GM12878 (cell line): ENCODE measurements at regions not wholly inside any gene's neighbourhood (a gene's known extent, or its start where the extent isn't known, plus 50 kb on each side); places are given as distances from the start of the nearest gene placed in this dataset.

Source experiments
- ATAC-seq: fragments of 200-7000 bp; cut with Tn5 transposase; 3 replicates; pipeline ENCODE4 v1.9.1; 2020; ENCODE audit warnings: mild to moderate bottlenecking, moderate library complexity
- BruUV-seq: library from RNA; stranded (reverse); fragments of 400-500 nt; replicated peaks from 2 replicates; lab custom pipeline; 2021; lab: Mats Ljungman, UMichigan
- CTCF ChIA-PET: fragments of 300-600 bp; sonication (Branson Sonifier 250); formaldehyde crosslinking; extraction: SDS; loops from one replicate; lab custom pipeline; 2021; ENCODE audit warnings: inconsistent platforms; lab: Yijun Ruan, JAX
- POLR2A ChIA-PET: fragments of 350-600 bp; formaldehyde crosslinking; extraction: SDS; loops from one replicate; lab custom pipeline; 2021; ENCODE audit warnings: inconsistent platforms; lab: Charles Lee
- RAD21 ChIA-PET: fragments of 300-600 bp; sonication (Branson Sonifier 250); formaldehyde crosslinking; loops from one replicate; lab custom pipeline; 2023; ENCODE audit warnings: antibody characterized with exemption; ENCODE audit not compliant: unreplicated experiment; lab: Charles Lee
- SMC1A ChIA-PET: fragments of 300-600 bp; sonication (Branson Sonifier 250); formaldehyde crosslinking; loops from one replicate; lab custom pipeline; 2023; ENCODE audit not compliant: unreplicated experiment, uncharacterized antibody; lab: Charles Lee
- DNase-seq: peaks from one replicate; pipeline ENCODE4 v3.0.0-alpha.2; 2011; ENCODE audit warnings: low read depth, low spot score
- FAIRE-seq: peaks from 3 replicates; lab custom pipeline; 2011; peaks lifted over from hg19 to GRCh38; lab: Jason Lieb, UNC
- H2AFZ ChIP-seq: 2 replicates; pipeline ENCODE4 v1.6.0; 2011; ENCODE audit warnings: low read depth, low read length, control low read depth; ENCODE audit not compliant: control insufficient read depth
- H3K27ac ChIP-seq: 2 replicates; pipeline ENCODE4 v1.5.1; 2011; ENCODE audit warnings: control low read depth; ENCODE audit not compliant: control insufficient read depth, insufficient read depth
- H3K27me3 ChIP-seq, 2 experiments: replicated peaks in 1 of 2; 2 replicates each; pipeline versions ENCODE4 v1.6.0 to v1.6.1; 2011; ENCODE audit warnings: low read length in 1 of 2; ENCODE audit not compliant: control insufficient read depth in 2 of 2, insufficient read depth in 2 of 2
- H3K36me3 ChIP-seq, 2 experiments: 2 replicates each; pipeline ENCODE4 v1.5.1; 2011; ENCODE audit warnings: low read length in 1 of 2; ENCODE audit not compliant: control insufficient read depth in 2 of 2, insufficient read depth in 2 of 2
- H3K4me1 ChIP-seq: 2 replicates; pipeline ENCODE4 v1.6.1; 2011; ENCODE audit warnings: mild to moderate bottlenecking, low read length, moderate library complexity, mixed read lengths; ENCODE audit not compliant: control insufficient read depth, insufficient read depth
- H3K4me2 ChIP-seq: 2 replicates; pipeline ENCODE4 v1.6.0; 2011; ENCODE audit warnings: control low read depth; ENCODE audit not compliant: control insufficient read depth, insufficient read depth
- H3K4me3 ChIP-seq: fragments of 200-600 bp; sonication (generic); 2 replicates; pipeline ENCODE4 v1.5.1; 2016
- H3K79me2 ChIP-seq: 2 replicates; pipeline ENCODE4 v1.6.0; 2011; ENCODE audit warnings: low read length; ENCODE audit not compliant: control insufficient read depth, insufficient read depth
- H3K9ac ChIP-seq: 2 replicates; pipeline ENCODE4 v1.8.0; 2011; ENCODE audit warnings: low read length, control low read depth, mixed read lengths; ENCODE audit not compliant: control insufficient read depth, insufficient read depth
- H3K9me3 ChIP-seq: replicated peaks from 3 replicates; pipeline ENCODE4 v1.5.1; 2011; ENCODE audit warnings: mild to moderate bottlenecking, low read length; ENCODE audit not compliant: control insufficient read depth, insufficient read depth
- H4K20me1 ChIP-seq: 2 replicates; pipeline ENCODE4 v1.6.0; 2011; ENCODE audit not compliant: control insufficient read depth, insufficient read depth
- CEBPZ ChIP-seq: fragments of 150-350 bp; IDR thresholded peaks from 2 replicates; pipeline ENCODE4 v1.6.1; 2016; ENCODE audit warnings: low read depth, low read length
- EZH2 ChIP-seq: IDR thresholded peaks from 2 replicates; pipeline ENCODE4 v1.6.1; 2012; ENCODE audit warnings: low read depth, mild to moderate bottlenecking, control low read depth, inconsistent platforms, low read length, borderline replicate concordance; ENCODE audit not compliant: control insufficient read depth
- GABPA ChIP-seq: IDR thresholded peaks from 2 replicates; pipeline ENCODE4 v1.6.1; 2014; ENCODE audit warnings: antibody characterized with exemption, low read depth, mild to moderate bottlenecking, inconsistent platforms
- HDAC2 ChIP-seq: fragments of 200-600 bp; sonication (generic); IDR thresholded peaks from 2 replicates; pipeline ENCODE4 v1.6.1; 2017
- MTA2 ChIP-seq: fragments of 450-650 bp; IDR thresholded peaks from 2 replicates; pipeline ENCODE4 v1.6.1; 2016; ENCODE audit warnings: low read depth, mild to moderate bottlenecking, moderate library complexity
- NR2F1 ChIP-seq: fragments of 450-650 bp; conservative IDR thresholded peaks from 2 replicates; pipeline ENCODE4 v1.6.1; 2017; ENCODE audit warnings: mild to moderate bottlenecking
- POLR2AphosphoS5 ChIP-seq: IDR thresholded peaks from 2 replicates; pipeline ENCODE4 v1.6.1; 2011; ENCODE audit warnings: mild to moderate bottlenecking, low read length, inconsistent platforms
- SMAD5 ChIP-seq: IDR thresholded peaks from 2 replicates; pipeline ENCODE4 v1.6.1; 2016; ENCODE audit warnings: antibody characterized with exemption, low read depth
- ZNF274 ChIP-seq: IDR thresholded peaks from one replicate; pipeline ENCODE4 v1.8.0; 2011; ENCODE audit not compliant: insufficient read length, insufficient read depth
- WGBS: methylation state at CpG from one replicate; pipeline ENCODE4 v1.1.6; 2016; ENCODE audit warnings: low lambda C conversion rate; ENCODE audit not compliant: insufficient replicate concordance, insufficient coverage; ENCODE audit errors: missing lambda C conversion rate; 5-methylcytosine and 5-hydroxymethylcytosine counted together
- in situ Hi-C: fragments of 300-500 bp; cut with MboI; formaldehyde crosslinking; loops from 9 replicates; pipeline ENCODE4 v1.14.3; 2018; ENCODE audit warnings: mixed read lengths
- intact Hi-C: fragments of 100-400 bp; cut with micrococcal nuclease; formaldehyde crosslinking; loops from one replicate; pipeline ENCODE4 v1.14.2; 2022; ENCODE audit not compliant: unreplicated experiment

DNA sequence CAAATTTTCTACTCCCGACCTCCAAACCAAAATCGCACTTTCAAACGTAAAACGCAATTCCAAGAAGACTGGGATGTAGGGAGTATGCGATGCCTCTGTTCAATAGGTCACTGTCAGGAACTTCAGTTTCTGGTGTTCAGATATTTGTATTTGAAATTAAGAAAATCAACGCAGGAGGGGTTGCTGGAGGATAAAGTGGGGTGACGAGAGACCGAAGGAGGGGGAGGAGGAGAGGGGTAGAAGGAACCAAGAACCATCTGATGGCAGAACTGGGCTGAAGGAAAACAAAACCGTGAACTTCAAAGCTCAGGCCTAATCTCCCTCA lies 293.8 kb upstream of the NFE2L3 start:
- ChIA-PET RAD21 (no interaction called here), CTCF (no interaction called here), POLR2A (no interaction called here), SMC1A (no interaction called here)
- DNase-seq (no peak), FAIRE-seq (no peak), ATAC-seq (no peak)
- Histone ChIP-seq H3K9me3 (peaks cover 25% of the 10 kb centered on the region), H3K4me3 (no peak overlapping the region), H3K36me3 (no peaks in the 10 kb centered on the region), H3K27ac (no peak overlapping the region), H3K4me1 (peaks cover 5% of the 10 kb centered on the region; the same call in 1 of the 2 replicates), H3K4me2 (no peak overlapping the region), H3K79me2 (no peaks in the 10 kb centered on the region), H4K20me1 (no peaks in the 10 kb centered on the region), H3K27me3 (peaks cover 6 to 30% of the 10 kb centered on the region in 2 experiments), H2AFZ (no peak overlapping the region), H3K9ac (no peak overlapping the region)
- in situ Hi-C loops: no loop called here
- TF ChIP-seq MTA2 (no peak), SMAD5 (no peak), POLR2AphosphoS5 (no peak), NR2F1 (no peak), HDAC2 (no peak), CEBPZ (no peak), ZNF274 (no peak), GABPA (no peak), EZH2 (no peak)
- whole genome bisulfite sequencing: 57% methylated on average over 9 of the region's 9 CpGs
- intact Hi-C loops: no loop called here
- BruUV-seq: no TSS peak
